HFFc6 (cell line): ENCODE measurements at regions not wholly inside any gene's neighbourhood (a gene's known extent, or its start where the extent isn't known, plus 50 kb on each side); places are given as distances from the start of the nearest gene placed in this dataset.

Source experiments
- DNase-seq: peaks from one replicate; pipeline ENCODE4 v3.0.0-alpha.2; 2018
- H3K27ac Mint-ChIP-seq: 2 replicates; pipeline ENCODE4 v1.8.0; 2020; ENCODE audit warnings: mild to moderate bottlenecking, mixed read lengths
- H3K27me3 Mint-ChIP-seq: 2 replicates; pipeline ENCODE4 v1.8.0; 2021; ENCODE audit warnings: mild to moderate bottlenecking, moderate library complexity, mixed read lengths; ENCODE audit not compliant: insufficient read depth
- H3K36me3 Mint-ChIP-seq: 2 replicates; pipeline ENCODE4 v1.8.0; 2021; ENCODE audit warnings: low read depth, mixed read lengths
- H3K4me1 Mint-ChIP-seq: 2 replicates; pipeline ENCODE4 v1.8.0; 2020; ENCODE audit warnings: low read depth, mixed read lengths
- H3K4me3 Mint-ChIP-seq: 2 replicates; pipeline ENCODE4 v1.8.0; 2020; ENCODE audit warnings: mild to moderate bottlenecking, moderate library complexity, mixed read lengths
- H3K9me3 Mint-ChIP-seq: 2 replicates; pipeline ENCODE4 v1.8.0; 2020; ENCODE audit warnings: mild to moderate bottlenecking, mixed read lengths
- CTCF ChIP-seq: fragments of 200-600 bp; sonication (generic); IDR thresholded peaks from 2 replicates; pipeline ENCODE4 v1.5.0; 2021; ENCODE audit warnings: antibody characterized with exemption, mild to moderate bottlenecking

GRCh38 chr7:110296321-110296720 is 794.6 kb upstream of the LRRN3 start:
- peak; percentile 29 for DNase-seq
- Mint-ChIP-seq H3K9me3 (no peaks in the 10 kb centered on the region), H3K27ac (peak overlapping the region; percentile 51), H3K4me1 (peaks cover 48% of the 10 kb centered on the region), H3K36me3 (peaks cover 4% of the 10 kb centered on the region; the same call in 1 of the 2 replicates), H3K27me3 (no peaks in the 10 kb centered on the region), H3K4me3 (peak overlapping the region; percentile 56)
- TF ChIP-seq CTCF = no peak

GRCh38 chr7:110307776-110308175 is 783.2 kb upstream of the LRRN3 start:
- Mint-ChIP-seq H3K27ac (no peak overlapping the region; the same call in 1 of the 2 replicates), H3K36me3 (peaks cover 25% of the 10 kb centered on the region), H3K4me1 (peaks cover 41% of the 10 kb centered on the region), H3K27me3 (no peaks in the 10 kb centered on the region), H3K4me3 (no peak overlapping the region), H3K9me3 (peaks cover 10% of the 10 kb centered on the region; the same call in 1 of the 2 replicates)
- TF ChIP-seq CTCF = no peak
- no peak for DNase-seq

GRCh38 chr7:110308791-110309190 is 782.1 kb upstream of the LRRN3 start:
- Mint-ChIP-seq H3K36me3 (peaks cover 25% of the 10 kb centered on the region), H3K9me3 (peaks cover 10% of the 10 kb centered on the region; the same call in 1 of the 2 replicates), H3K4me1 (peaks cover 41% of the 10 kb centered on the region), H3K27ac (no peak overlapping the region), H3K4me3 (no peak overlapping the region), H3K27me3 (peaks cover 1% of the 10 kb centered on the region; the same call in 1 of the 2 replicates)
- no peak for DNase-seq
- no peak for TF ChIP-seq CTCF

- TF ChIP-seq CTCF = no peak
- H3K27me3 Mint-ChIP-seq = peaks cover 1% of the 10 kb centered on the region
- peaks cover 25% of the 10 kb centered on the region for H3K36me3 Mint-ChIP-seq
- peak; percentile 48 for DNase-seq
- H3K27ac Mint-ChIP-seq = peak overlapping the region; percentile 70
- H3K4me1 Mint-ChIP-seq = peaks cover 52% of the 10 kb centered on the region
- H3K4me3 Mint-ChIP-seq = no peak overlapping the region
- peaks cover 10% of the 10 kb centered on the region; the same call in 1 of the 2 replicates for H3K9me3 Mint-ChIP-seq
These were observed 781.0 kb upstream of the LRRN3 start for GRCh38 chr7:110309941-110310340.

- Mint-ChIP-seq H3K36me3 (peaks cover 33% of the 10 kb centered on the region), H3K4me1 (peaks cover 63% of the 10 kb centered on the region)
- TF ChIP-seq CTCF = no peak
These were observed 779.4 kb upstream of the LRRN3 start for GRCh38 chr7:110311556-110311955.

More at GRCh38 chr7:110311556-110311955, 779.4 kb upstream of the LRRN3 start:
- Mint-ChIP-seq H3K9me3 (peaks cover 10% of the 10 kb centered on the region; the same call in 1 of the 2 replicates), H3K27me3 (peaks cover 1% of the 10 kb centered on the region), H3K4me3 (peak overlapping the region; percentile 38; the same call in 1 of the 2 replicates), H3K27ac (peak overlapping the region; percentile 70)
- no peak for DNase-seq
